Suppressor macrophage treated with lipopolysaccharide for 4 hours (primary cell): ENCODE measurements at regions not wholly inside any gene's neighbourhood (a gene's known extent, or its start where the extent isn't known, plus 50 kb on each side); places are given as distances from the start of the nearest gene placed in this dataset.
A peak's percentile ranks its signal among the peaks of the same experiment; 100 is the strongest.

Source experiments
- DNase-seq: peaks from one replicate; pipeline ENCODE4 v3.0.0-alpha.2; 2020

- no peak for DNase-seq
Measured at GRCh38 chrX:71000139-71000538, 68.0 kb downstream of the SNX12 start.

DNA sequence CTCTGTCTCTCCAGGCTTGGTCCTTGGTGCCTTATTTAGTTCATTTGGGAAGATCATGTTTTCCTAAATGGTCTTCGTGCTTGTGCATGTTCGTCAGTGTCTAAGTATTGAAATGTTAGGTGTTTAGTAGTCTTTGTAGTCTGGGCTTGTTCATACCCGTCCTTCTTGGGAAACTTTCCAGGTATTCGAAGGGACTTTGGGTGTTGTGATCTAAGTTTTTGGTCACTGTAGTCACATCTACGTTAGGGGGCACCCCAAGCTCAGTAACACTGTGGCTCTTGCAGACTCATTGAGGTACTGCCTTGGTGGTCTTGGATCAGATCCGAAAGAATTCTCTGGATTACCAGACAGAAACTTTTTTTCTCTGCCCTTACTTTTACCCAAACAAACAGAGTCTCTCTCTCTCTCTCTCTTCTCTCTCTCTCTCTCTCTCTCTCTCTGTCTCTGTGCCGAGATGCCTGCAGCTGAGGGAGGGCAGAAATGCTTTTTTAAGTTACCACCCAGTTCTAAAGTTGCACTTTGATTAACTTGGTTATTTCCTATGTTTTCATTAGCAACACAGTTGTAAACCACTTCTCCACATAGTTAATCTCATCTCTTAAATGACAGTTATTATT, 67.6 kb upstream of the SLC7A3 start:
- DNase-seq = peak; percentile 2

GRCh38 chrX:70995338-70995737, 64.4 kb upstream of the SLC7A3 start:
- no peak for DNase-seq

- DNase-seq = no peak
Measured at GRCh38 chrX:70988425-70988824, 57.5 kb upstream of the SLC7A3 start.
